Head of caudate nucleus (tissue), 42 donors: ENCODE measurements at regions not wholly inside any gene's neighbourhood (a gene's known extent, or its start where the extent isn't known, plus 50 kb on each side); places are given as distances from the start of the nearest gene placed in this dataset.
"Not testable (repeated sequence)": the region's sequence is repeated elsewhere in the genome, so short reads cannot be mapped to it uniquely, and the experiment has no call there.

ENCODE experiments used
- DNase-seq, 42 donors: peaks; one replicate each; pipeline versions ENCODE4 v3.0.0 to v3.0.0-alpha.2; 2020 to 2021; ENCODE audit warnings: mixed read lengths in 7 of 42
- intact Hi-C: fragments of 100-400 bp; cut with DNase I; formaldehyde crosslinking; loops from one replicate; pipeline ENCODE4 v1.15.0; 2022

GRCh38 chr10:61067671-61068336, 123.8 kb upstream of the RHOBTB1 start:
- no peak for DNase-seq
- intact Hi-C loops, result no loop called here

GRCh38 chr10:61066661-61067344, 122.8 kb upstream of the RHOBTB1 start:
- no peak for DNase-seq
- intact Hi-C loops, result no loop called here

DNA sequence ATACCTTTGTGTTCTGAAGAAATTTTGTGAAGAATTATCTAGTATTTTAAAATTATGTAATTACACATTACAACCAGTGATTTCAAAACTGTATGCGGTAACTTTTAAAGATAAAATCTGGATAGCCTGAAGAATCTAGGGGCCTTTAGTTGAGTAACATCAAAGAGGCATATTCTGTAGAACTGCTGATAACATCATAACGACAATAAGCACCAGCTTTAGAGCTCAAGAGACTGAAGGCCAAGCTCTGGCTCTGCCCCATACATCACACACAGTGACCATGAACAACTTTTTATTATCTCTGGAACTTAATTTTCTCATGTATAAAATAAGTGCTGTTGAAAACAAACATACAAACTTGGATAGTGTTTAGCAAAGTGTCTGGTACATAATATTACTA, 121.1 kb upstream of the RHOBTB1 start:
- intact Hi-C loops, result no loop called here
- no peak for DNase-seq

GRCh38 chr10:61064356-61064755, 120.4 kb upstream of the RHOBTB1 start:
- no peak for DNase-seq
- intact Hi-C loops, result no loop called here

GRCh38 chr10:61063901-61064300, 119.9 kb upstream of the RHOBTB1 start:
- DNase-seq, result no peak
- intact Hi-C loops, result no loop called here

DNA sequence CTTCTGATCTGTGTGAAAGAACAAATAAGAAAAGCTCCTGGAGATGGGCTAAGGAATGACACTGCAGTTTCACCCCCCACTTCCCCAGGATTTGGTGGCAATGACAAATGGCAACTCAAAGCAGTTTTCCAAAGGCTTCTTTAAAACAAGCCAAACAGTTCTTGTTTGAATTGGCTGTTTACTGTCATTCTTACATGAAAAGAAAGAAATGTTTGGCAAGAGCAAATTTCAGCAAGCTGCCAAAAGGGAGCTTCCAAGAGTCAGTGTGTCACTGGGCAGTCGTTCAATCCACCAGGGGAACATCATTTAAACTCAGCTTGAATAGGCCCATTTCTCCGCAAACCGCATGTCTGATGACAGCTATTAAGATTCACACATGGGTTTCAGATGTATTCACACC, 119.0 kb upstream of the RHOBTB1 start:
- intact Hi-C loops, result no loop called here
- peak in 23 of 42 donors; percentile 5 to 63 (median 36) for DNase-seq

GRCh38 chr10:61061923-61062504, 118.0 kb upstream of the RHOBTB1 start:
- no peak for DNase-seq
- intact Hi-C loops, result no loop called here

- DNase-seq, result no peak
- intact Hi-C loops, result no loop called here
Measured at GRCh38 chr10:61059636-61060035, 115.7 kb upstream of the RHOBTB1 start.

DNA sequence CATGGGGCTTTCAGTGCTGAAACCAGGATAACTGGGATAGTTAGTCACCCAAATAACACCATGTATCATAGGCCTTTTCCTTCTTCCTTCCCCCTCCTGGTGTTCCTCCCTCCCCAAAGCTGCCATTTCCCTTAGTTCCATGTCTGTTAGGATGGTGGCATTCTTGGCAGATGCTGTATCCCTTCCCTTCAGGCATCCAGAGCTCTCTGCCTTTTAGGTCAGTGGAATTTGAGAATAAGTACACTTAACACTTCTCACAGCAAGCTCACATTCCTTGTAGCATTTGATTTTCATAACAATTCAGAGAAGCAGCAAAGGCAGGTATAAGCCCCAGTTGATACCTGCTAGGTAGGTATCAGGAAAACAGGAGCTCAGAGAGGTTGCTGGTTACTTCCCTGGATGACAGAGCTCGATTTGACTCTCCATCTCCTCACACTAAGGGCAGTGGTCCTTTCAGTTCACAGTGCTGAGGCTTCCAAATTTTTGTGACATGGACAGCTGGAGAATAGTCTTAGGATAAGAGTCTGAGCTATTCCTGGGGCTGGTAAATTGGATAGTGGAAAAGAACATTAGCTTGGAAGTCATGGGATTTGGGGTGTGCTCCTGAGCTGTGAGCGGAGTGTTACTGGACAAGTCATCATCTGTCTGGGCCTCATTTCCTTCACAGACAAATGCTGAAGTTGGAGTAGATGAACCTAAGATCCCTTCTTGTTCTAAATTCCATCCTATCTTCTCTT, 108.7 kb upstream of the RHOBTB1 start:
- intact Hi-C loops, result no loop called here
- DNase-seq, result no peak

- DNase-seq, result no peak
- intact Hi-C loops, result no loop called here
Measured at GRCh38 chr10:61051344-61051743, 107.4 kb upstream of the RHOBTB1 start.

GRCh38 chr10:61050120-61050745, 106.2 kb upstream of the RHOBTB1 start:
- intact Hi-C loops, result no loop called here

GRCh38 chr10:61049386-61049785, 105.4 kb upstream of the RHOBTB1 start:
- intact Hi-C loops, result no loop called here
- DNase-seq, result no peak

More at GRCh38 chr10:61050120-61050745, 106.2 kb upstream of the RHOBTB1 start:
- DNase-seq, result no peak

DNA sequence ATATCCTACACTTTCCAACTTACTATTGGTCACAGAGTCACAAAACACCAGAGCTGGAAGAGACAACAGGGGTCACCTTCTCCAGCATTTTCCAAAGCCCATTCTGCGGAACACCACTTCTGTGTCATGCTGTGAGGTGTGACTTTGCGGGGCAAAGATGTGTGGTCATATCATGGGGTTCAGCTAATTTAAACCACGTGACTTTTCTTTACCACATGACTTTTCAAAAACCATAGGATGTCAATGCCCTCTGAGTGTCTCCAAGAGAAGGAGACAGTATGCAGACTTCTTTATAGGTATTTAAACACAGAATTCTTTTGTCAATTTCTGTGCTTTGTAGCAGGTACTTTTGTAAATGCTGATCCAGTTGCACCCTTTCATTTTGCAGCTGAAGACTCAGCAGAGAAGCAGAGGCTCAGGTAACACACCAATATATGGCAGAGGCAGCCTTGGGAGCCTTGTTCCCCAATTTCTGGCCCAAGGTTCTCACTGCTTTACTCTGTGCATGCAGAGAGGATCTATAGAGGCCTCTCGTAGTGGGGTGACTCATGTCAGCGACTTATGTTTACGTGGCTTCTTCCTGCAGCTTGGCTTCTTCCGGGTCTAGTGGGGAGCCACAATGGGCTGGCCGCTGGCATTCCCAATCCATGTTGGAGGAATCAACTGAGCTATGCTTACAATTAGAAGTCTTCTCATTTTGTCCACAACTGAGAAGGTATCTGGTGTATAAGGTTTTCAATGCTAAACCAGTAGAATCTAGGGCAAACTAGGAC, 104.0 kb upstream of the RHOBTB1 start:
- DNase-seq, result no peak
- intact Hi-C loops, result no loop called here

- intact Hi-C loops, result no loop called here
- DNase-seq, result no peak
Measured at GRCh38 chr10:61047081-61047480, 103.1 kb upstream of the RHOBTB1 start.

DNA sequence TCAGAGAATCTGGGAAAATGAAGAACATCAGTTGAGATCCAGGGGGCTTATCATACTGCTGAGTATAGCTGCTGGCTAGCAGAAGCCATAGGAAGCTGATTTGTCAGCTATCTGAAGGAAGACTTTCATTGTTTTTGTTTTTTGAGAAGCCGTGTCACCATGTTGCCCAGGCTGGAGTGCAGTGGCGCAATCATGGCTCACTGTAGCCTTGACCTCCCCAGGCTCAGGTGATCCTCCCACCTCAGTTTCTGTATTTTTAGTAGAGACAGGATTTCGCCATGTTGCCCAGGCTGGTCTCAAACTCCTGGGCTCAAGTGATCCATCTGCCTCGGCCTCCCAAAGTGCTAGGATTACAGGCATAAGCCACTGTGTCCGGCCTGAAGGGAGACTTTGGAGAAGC, 101.5 kb upstream of the RHOBTB1 start:
- intact Hi-C loops, DNase-seq: not testable (repeated sequence)

DNA sequence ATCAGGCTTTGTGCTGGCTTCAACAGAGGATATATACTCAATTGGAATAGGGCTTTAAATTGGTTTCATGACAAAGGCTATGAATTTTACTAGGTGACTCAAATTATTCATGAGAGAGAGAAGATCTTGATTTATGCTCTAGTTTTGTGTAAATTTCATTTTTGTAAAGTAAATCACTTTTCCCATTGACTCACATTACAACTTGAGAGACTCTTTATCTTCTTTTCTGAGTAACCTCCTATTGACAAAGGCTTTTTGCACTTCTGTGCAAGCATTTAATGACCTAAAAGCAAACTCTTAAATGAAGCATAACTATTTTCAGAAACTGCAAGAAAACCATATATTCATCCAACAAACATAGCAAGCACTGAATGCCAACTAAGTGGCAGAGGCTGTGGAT, 98.5 kb upstream of the RHOBTB1 start:
- no peak for DNase-seq
- intact Hi-C loops, result no loop called here

DNA sequence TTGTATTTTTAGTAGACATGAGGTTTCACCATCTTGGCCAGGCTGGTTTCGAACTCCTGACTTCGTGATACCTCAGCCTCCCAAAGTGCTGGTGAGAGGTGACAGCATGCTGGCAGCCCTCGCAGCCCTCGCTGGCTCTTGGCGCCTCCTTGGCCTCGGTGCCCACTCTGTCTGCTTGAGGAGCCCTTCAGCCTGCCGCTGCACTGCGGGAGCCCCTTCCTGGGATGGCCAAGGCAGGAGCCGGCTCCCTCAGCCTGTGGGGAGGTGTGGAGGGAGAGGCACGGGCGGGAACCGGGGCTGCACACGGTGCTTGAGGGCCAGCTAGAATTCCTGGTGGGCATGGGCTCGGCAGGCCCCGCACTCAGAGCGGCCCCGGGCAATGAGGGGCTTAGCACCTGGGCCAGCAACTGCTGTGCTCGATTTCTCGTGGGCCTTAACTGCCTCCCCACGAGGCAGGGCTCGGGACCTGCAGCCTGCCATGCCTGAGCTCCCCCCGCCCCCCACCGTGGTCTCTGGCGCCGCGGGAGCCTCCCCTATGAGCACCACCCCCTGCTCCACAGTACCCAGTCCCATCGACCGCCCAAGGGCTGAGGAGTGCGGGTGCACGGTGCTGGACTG, 96.5 kb upstream of the RHOBTB1 start:
- no peak for DNase-seq
- intact Hi-C loops, result no loop called here

DNA sequence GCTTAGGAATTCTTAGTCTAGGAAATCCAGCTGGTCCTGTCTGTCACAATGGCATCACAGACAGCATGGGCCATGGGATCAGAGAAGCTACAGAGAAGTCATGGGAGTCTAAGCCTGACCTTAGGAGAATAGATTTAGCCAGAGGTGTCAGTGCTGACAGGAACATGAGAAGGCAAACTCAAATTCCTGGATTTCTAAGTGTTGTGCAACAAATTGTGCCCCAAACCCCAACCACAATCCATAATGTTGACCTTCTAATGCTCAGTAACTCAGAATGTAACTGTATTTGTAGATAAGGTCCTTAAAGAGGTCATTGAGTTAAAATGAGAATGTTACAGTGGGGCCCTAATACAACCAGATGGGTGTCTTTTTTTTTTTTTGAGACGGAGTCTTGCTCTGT, 95.9 kb upstream of the RHOBTB1 start:
- intact Hi-C loops, result no loop called here
- DNase-seq, result no peak
